ENCODE measurements at regions not wholly inside any gene's neighbourhood (a gene's known extent, or its start where the extent isn't known, plus 50 kb on each side); places are given as distances from the start of the nearest gene placed in this dataset.

GRCh38 chr12:89797436-89797835 is 88.8 kb upstream of the ATP2B1 start:
- Histone ChIP-seq H3K79me2 (ENCODE audit: insufficient read depth, low read length) (no peaks in the 10 kb centered on the region), H2AFZ (ENCODE audit: low read depth, low read length, severe bottlenecking) (no peak overlapping the region), H3K4me3 (ENCODE audit: insufficient read depth, low read length, poor library complexity, severe bottlenecking) (no peak overlapping the region), H3K36me3 (ENCODE audit: low read length) (no peaks in the 10 kb centered on the region), H3F3A (ENCODE audit: insufficient read depth) (no peaks in the 10 kb centered on the region), H3K27me3 (ENCODE audit: low read length) (no peaks in the 10 kb centered on the region), H3K9ac (ENCODE audit: low read length) (no peak overlapping the region), H3K9me3 (ENCODE audit: insufficient read depth, low read length) (no peaks in the 10 kb centered on the region), H3K4me2 (ENCODE audit: low read depth, low read length, poor library complexity, severe bottlenecking) (no peak overlapping the region), H3K27ac (ENCODE audit: low read depth, low read length) (no peak overlapping the region), H4K20me1 (ENCODE audit: low read depth, low read length) (no peaks in the 10 kb centered on the region), H3K9me2 (replicated peaks; ENCODE audit: insufficient read depth, low read length) (no peaks in the 10 kb centered on the region)
- TF ChIP-seq EZH2phosphoT487 (conservative IDR thresholded peaks at IDR 0.05; ENCODE audit: low read length), result no peak
- TF ChIP-seq, protein P1, sequence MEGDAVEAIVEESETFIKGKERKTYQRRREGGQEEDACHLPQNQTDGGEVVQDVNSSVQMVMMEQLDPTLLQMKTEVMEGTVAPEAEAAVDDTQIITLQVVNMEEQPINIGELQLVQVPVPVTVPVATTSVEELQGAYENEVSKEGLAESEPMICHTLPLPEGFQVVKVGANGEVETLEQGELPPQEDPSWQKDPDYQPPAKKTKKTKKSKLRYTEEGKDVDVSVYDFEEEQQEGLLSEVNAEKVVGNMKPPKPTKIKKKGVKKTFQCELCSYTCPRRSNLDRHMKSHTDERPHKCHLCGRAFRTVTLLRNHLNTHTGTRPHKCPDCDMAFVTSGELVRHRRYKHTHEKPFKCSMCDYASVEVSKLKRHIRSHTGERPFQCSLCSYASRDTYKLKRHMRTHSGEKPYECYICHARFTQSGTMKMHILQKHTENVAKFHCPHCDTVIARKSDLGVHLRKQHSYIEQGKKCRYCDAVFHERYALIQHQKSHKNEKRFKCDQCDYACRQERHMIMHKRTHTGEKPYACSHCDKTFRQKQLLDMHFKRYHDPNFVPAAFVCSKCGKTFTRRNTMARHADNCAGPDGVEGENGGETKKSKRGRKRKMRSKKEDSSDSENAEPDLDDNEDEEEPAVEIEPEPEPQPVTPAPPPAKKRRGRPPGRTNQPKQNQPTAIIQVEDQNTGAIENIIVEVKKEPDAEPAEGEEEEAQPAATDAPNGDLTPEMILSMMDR (IDR thresholded peaks at IDR 0.05; ENCODE audit: insufficient read depth, low read length, poor library complexity, severe bottlenecking), result no peak

DNA sequence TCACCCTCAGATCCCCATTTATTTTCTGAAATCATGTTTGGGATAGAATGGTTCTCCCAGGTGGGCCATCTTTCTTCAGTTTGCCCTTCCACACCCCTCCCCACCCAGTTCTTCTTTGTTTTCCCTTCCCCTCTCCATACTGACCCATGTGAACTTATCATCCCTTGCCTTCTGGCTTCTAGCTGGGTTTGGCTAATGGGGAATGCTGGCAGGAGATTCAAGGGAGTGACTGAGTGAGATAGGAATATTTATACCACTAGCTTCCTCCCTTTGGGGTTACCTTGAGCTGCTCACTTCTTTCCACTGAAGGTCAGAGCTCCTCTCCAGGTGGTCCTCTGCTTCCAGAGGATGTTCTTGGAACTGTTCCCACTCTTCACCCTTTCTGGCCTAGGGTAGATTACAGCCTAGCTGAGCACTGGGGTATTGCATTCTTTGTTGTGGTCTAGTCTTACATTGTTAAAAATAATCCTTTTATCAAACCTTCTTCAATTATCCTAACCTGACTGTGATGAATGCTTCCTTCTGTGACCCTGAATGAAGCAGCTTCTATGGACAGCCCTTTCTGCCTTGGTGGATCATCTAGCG is 88.3 kb upstream of the ATP2B1 start:
- H3F3A ChIP-seq (ENCODE audit: insufficient read depth), result no peaks in the 10 kb centered on the region
- no peak overlapping the region for H2AFZ ChIP-seq (ENCODE audit: low read depth, low read length, severe bottlenecking)
- no peak overlapping the region for H3K4me3 ChIP-seq (ENCODE audit: insufficient read depth, low read length, poor library complexity, severe bottlenecking)
- no peaks in the 10 kb centered on the region for H3K36me3 ChIP-seq (ENCODE audit: low read length)
- no peak for TF ChIP-seq EZH2phosphoT487 (conservative IDR thresholded peaks at IDR 0.05; ENCODE audit: low read length)
- TF ChIP-seq, protein P1 (IDR thresholded peaks at IDR 0.05; ENCODE audit: insufficient read depth, low read length, poor library complexity, severe bottlenecking), result no peak
- no peaks in the 10 kb centered on the region for H3K79me2 ChIP-seq (ENCODE audit: insufficient read depth, low read length)
- no peak overlapping the region for H3K27ac ChIP-seq (ENCODE audit: low read depth, low read length)
- no peak overlapping the region for H3K9ac ChIP-seq (ENCODE audit: low read length)
- H4K20me1 ChIP-seq (ENCODE audit: low read depth, low read length), result no peaks in the 10 kb centered on the region
- no peaks in the 10 kb centered on the region for H3K9me3 ChIP-seq (ENCODE audit: insufficient read depth, low read length)
- H3K27me3 ChIP-seq (ENCODE audit: low read length), result no peaks in the 10 kb centered on the region
- no peaks in the 10 kb centered on the region for H3K9me2 ChIP-seq (replicated peaks; ENCODE audit: insufficient read depth, low read length)
- H3K4me2 ChIP-seq (ENCODE audit: low read depth, low read length, poor library complexity, severe bottlenecking), result no peak overlapping the region

- no peaks in the 10 kb centered on the region for H3K79me2 ChIP-seq (ENCODE audit: insufficient read depth, low read length)
- TF ChIP-seq, protein P1 (IDR thresholded peaks at IDR 0.05; ENCODE audit: insufficient read depth, low read length, poor library complexity, severe bottlenecking), result no peak
- TF ChIP-seq EZH2phosphoT487 (conservative IDR thresholded peaks at IDR 0.05; ENCODE audit: low read length), result no peak
- H3K4me3 ChIP-seq (ENCODE audit: insufficient read depth, low read length, poor library complexity, severe bottlenecking), result no peak overlapping the region
Measured at GRCh38 chr12:89793946-89794345, 85.3 kb upstream of the ATP2B1 start.

More at GRCh38 chr12:89793946-89794345, 85.3 kb upstream of the ATP2B1 start:
- H2AFZ ChIP-seq (ENCODE audit: low read depth, low read length, severe bottlenecking), result no peak overlapping the region
- H3K27me3 ChIP-seq (ENCODE audit: low read length), result no peaks in the 10 kb centered on the region
- H3K9me2 ChIP-seq (replicated peaks; ENCODE audit: insufficient read depth, low read length), result no peaks in the 10 kb centered on the region
- H3K36me3 ChIP-seq (ENCODE audit: low read length), result no peaks in the 10 kb centered on the region
- no peaks in the 10 kb centered on the region for H3F3A ChIP-seq (ENCODE audit: insufficient read depth)
- no peak overlapping the region for H3K4me2 ChIP-seq (ENCODE audit: low read depth, low read length, poor library complexity, severe bottlenecking)
- no peaks in the 10 kb centered on the region for H4K20me1 ChIP-seq (ENCODE audit: low read depth, low read length)
- H3K9me3 ChIP-seq (ENCODE audit: insufficient read depth, low read length), result no peaks in the 10 kb centered on the region
- H3K27ac ChIP-seq (ENCODE audit: low read depth, low read length), result no peak overlapping the region
- H3K9ac ChIP-seq (ENCODE audit: low read length), result no peak overlapping the region
